ENCODE measurements at regions not wholly inside any gene's neighbourhood (a gene's known extent, or its start where the extent isn't known, plus 50 kb on each side); places are given as distances from the start of the nearest gene placed in this dataset.
A peak's percentile ranks its signal among the peaks of the same experiment; 100 is the strongest.

GRCh38 chr1:47577303-47578025 is 139.6 kb downstream of the FOXD2 start:
- no peak overlapping the region for H2AFZ ChIP-seq (ENCODE audit: low read length)
- BruUV-seq (replicated peaks) = no TSS peak
- ATAC-seq (no peak), DNase-seq (no peak)
- intact Hi-C loops (cut with micrococcal nuclease) = no loop called here
- H4K20me1 ChIP-seq (ENCODE audit: low read length) = no peaks in the 10 kb centered on the region
- peaks cover 42% of the 10 kb centered on the region for H3K27me3 ChIP-seq (ENCODE audit: low read length)
- no peaks in the 10 kb centered on the region for H3K9me3 ChIP-seq (ENCODE audit: low read length)
- no peak overlapping the region for H3K27ac ChIP-seq (ENCODE audit: low read length)
- H3K9ac ChIP-seq (ENCODE audit: low read length) = no peak overlapping the region
- no peaks in the 10 kb centered on the region for H3K79me2 ChIP-seq (ENCODE audit: low read length)
- no peak overlapping the region for H3K4me3 ChIP-seq (ENCODE audit: low read length)
- peak overlapping the region; percentile 23; the same call in 1 of the 2 replicates for H3K4me2 ChIP-seq (ENCODE audit: low read length)
- H3K9me2 ChIP-seq (replicated peaks; ENCODE audit: low read length) = no peaks in the 10 kb centered on the region
- TF ChIP-seq EZH2phosphoT487 (IDR thresholded peaks at IDR 0.05; ENCODE audit: borderline replicate concordance, low read length) = no peak
- no peak for TF ChIP-seq EZH2 (IDR thresholded peaks at IDR 0.05; ENCODE audit: low read length, unreplicated experiment)
- TF ChIP-seq, protein P1, sequence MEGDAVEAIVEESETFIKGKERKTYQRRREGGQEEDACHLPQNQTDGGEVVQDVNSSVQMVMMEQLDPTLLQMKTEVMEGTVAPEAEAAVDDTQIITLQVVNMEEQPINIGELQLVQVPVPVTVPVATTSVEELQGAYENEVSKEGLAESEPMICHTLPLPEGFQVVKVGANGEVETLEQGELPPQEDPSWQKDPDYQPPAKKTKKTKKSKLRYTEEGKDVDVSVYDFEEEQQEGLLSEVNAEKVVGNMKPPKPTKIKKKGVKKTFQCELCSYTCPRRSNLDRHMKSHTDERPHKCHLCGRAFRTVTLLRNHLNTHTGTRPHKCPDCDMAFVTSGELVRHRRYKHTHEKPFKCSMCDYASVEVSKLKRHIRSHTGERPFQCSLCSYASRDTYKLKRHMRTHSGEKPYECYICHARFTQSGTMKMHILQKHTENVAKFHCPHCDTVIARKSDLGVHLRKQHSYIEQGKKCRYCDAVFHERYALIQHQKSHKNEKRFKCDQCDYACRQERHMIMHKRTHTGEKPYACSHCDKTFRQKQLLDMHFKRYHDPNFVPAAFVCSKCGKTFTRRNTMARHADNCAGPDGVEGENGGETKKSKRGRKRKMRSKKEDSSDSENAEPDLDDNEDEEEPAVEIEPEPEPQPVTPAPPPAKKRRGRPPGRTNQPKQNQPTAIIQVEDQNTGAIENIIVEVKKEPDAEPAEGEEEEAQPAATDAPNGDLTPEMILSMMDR (conservative IDR thresholded peaks at IDR 0.05; ENCODE audit: low read depth, low read length) = no peak
- no peaks in the 10 kb centered on the region for H3F3A ChIP-seq (ENCODE audit: low read length, unreplicated experiment)
- ChIA-PET POLR2A (ENCODE audit: unreplicated experiment) (no interaction called here), CTCF (no interaction called here)
- H3K4me1 ChIP-seq (ENCODE audit: insufficient read depth, low read length) = 0 out of 2 replicates have a peak, but pooled peaks cover 4% of the 10 kb centered on the region
- no peaks in the 10 kb centered on the region for H3K36me3 ChIP-seq (ENCODE audit: low read depth, low read length)

DNA sequence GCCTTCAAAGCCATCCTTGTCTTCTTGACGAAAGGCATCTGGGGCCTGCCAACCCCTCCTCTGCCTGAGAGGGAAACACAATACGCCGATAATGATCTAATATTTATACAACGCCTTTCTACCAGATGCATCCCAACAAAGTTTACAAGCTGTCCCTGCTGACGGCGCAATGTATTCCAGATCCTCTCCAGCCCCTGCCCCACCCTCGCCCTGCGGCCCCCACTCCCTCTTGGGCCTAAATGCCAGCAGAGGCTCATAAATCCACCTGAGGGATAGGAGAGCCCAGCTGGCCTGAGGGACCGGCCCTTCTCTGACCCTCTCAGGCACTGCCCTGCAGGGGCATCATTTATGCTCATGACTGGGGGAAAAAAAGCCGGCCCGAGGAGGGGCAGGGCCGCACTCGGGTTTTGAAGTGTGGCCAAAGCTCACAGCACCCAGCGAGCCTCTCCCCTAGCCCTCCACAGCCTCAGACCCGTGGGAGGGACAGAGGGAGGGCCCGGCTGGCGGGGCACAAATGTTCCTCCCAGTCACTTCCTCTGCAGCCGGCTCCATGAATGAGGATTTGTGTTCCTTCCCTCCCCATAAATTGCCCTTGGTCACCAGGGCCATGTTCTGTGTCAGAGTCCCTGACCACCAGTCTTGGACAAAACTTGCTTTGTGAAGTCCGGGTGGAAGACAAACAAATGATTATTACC is 140.3 kb downstream of the FOXD2 start:
- BruUV-seq (replicated peaks) = no TSS peak
- Histone ChIP-seq H3K36me3 (ENCODE audit: low read depth, low read length) (no peaks in the 10 kb centered on the region), H3K4me1 (ENCODE audit: insufficient read depth, low read length) (0 out of 2 replicates have a peak, but pooled peaks cover 4% of the 10 kb centered on the region), H3K9ac (ENCODE audit: low read length) (no peak overlapping the region), H3K9me3 (ENCODE audit: low read length) (no peaks in the 10 kb centered on the region), H3F3A (ENCODE audit: low read length, unreplicated experiment) (no peaks in the 10 kb centered on the region), H3K4me2 (ENCODE audit: low read length) (peak overlapping the region; percentile 23), H3K79me2 (ENCODE audit: low read length) (no peaks in the 10 kb centered on the region), H2AFZ (ENCODE audit: low read length) (no peak overlapping the region), H3K4me3 (ENCODE audit: low read length) (no peak overlapping the region), H3K9me2 (replicated peaks; ENCODE audit: low read length) (no peaks in the 10 kb centered on the region), H3K27me3 (ENCODE audit: low read length) (peaks cover 43% of the 10 kb centered on the region), H4K20me1 (ENCODE audit: low read length) (no peaks in the 10 kb centered on the region), H3K27ac (ENCODE audit: low read length) (no peak overlapping the region)
- intact Hi-C loops (cut with micrococcal nuclease) = no loop called here
- DNase-seq (peak; percentile 18), ATAC-seq (no peak)
- no peak for TF ChIP-seq EZH2phosphoT487 (IDR thresholded peaks at IDR 0.05; ENCODE audit: borderline replicate concordance, low read length)
- TF ChIP-seq EZH2 (IDR thresholded peaks at IDR 0.05; ENCODE audit: low read length, unreplicated experiment) = no peak
- TF ChIP-seq, protein P1 (conservative IDR thresholded peaks at IDR 0.05; ENCODE audit: low read depth, low read length) = no peak
- ChIA-PET POLR2A (ENCODE audit: unreplicated experiment) (no interaction called here), CTCF (no interaction called here)
